HG03558 (cell line): ENCODE measurements at regions not wholly inside any gene's neighbourhood (a gene's known extent, or its start where the extent isn't known, plus 50 kb on each side); places are given as distances from the start of the nearest gene placed in this dataset.

Experiments
- ATAC-seq: cut with Tn5 transposase; IDR thresholded peaks from one replicate; pipeline ENCODE4 v1.9.1; 2021; ENCODE audit warnings: moderate number of reproducible peaks; ENCODE audit not compliant: unreplicated experiment; ENCODE audit errors: extremely low read depth

DNA sequence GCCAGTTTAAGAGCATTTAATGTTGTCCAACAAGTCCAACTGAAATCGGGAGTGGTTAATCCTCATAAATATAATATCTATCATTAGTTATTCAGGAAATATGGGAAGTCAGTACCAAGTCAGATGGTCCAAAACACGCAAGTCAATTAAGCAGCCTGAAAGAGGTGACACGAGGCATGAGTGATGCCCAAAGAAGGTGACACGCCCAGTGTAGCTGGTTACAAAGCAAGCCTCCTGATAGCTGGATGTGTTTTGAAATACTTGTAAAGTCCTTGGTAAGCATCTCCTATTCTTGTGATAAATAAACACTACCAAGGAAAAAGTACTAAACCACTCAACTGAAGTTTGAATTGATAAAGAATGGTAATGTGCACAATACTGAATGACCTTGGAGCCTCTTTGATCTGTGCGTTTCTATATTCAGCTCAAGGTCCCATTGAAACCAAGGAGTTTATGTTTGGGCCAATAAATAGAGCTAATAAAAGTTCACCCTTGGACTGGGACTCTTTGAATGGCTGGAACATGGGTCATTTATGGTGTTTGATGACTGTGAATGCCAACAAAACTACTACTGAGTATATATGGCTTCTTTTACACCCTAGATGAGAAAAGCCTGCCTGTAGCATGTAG, 93.2 kb upstream of the KLF3 start:
- ATAC-seq = no peak

DNA sequence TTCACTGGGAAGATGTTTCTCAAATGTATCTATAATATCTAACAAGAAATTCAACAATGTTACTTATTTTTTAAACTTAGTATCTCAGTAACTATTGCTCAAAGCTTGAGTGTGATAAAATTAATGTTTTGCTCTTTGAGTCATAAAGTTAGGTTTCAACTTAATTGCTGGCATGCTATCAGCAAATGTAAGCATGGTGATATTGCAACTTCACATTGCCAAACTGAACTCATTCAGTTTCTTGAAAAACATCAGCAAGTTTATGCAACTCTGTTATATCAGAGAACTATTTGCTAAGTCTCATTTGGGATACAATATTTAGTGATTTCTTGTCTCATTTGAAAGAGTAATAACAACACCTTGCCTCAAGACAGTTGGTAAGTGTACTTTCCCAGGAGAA, 91.2 kb upstream of the KLF3 start:
- no peak for ATAC-seq

DNA sequence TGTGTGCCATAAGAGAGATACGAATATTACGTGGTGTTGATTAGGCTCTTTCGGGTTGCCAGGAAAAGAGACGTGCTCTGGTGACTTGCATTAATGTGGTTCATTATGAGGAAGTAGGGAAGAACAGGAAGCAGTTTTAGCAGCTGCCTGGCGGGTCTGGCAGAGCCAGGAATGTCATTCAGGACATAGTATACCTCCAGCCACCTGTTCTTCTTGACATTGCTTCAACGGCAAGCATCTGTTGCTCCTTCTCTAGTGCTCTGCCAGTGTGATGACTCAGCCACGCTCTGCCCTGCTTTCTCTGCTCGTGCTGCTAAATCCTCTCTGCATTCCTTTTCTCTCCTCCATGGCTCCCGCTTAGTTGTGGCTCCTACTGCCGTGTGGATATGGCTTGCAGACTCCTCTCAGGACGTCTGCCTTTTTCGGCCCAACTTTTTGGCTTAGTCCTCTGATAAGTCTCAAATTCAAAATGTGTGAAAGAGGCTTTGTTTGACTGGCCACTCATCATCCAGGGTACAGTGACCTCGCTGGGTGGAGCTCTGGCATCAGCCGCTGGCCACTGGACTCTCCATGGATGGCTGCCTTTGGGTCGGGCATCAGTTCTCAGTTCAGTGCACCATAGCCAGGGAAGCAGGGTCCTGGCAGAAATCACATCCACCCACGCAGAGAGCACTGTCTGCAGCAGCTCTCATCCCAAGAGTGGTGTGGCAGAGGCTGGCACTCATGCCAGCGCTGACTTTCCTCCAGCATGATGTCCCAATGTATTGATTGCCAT, 89.3 kb upstream of the KLF3 start:
- ATAC-seq = no peak

DNA sequence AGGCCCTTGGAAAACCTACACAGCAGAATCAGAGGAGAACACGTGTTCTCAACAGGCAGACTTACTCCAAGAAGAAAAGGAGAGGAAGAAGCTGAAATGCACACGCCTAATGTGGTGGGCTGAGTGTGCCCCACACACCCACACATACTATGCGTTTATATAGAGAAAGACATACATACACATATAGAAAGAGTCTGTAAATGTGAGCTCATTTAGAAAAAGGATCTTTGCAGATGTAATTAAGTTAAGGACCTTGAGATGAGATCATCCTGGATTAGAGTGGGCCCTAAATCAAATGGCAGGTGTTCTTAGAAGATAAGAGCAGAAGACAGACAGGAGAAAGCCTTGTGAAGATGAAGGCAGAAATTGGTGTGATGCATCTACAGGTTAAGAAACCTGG, 87.2 kb upstream of the KLF3 start:
- ATAC-seq = no peak

DNA sequence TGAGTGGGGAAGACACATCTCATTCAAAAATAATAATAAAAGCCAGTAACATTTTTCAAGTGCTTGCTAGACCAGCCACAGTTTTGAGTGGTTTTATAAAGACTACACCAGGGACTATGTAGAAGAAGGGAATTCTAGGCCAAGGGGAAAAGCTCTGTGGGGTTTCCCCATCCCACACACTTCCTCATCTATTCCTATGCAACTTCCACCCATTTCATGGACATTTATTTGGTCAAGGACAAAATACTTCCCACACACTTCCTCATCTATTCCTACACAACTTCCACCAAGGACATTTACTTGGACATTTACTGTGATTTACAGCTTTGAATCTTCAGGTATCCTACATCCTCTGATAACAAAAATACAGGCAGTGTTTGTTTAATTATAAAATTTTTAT, 86.5 kb upstream of the KLF3 start:
- ATAC-seq = no peak

DNA sequence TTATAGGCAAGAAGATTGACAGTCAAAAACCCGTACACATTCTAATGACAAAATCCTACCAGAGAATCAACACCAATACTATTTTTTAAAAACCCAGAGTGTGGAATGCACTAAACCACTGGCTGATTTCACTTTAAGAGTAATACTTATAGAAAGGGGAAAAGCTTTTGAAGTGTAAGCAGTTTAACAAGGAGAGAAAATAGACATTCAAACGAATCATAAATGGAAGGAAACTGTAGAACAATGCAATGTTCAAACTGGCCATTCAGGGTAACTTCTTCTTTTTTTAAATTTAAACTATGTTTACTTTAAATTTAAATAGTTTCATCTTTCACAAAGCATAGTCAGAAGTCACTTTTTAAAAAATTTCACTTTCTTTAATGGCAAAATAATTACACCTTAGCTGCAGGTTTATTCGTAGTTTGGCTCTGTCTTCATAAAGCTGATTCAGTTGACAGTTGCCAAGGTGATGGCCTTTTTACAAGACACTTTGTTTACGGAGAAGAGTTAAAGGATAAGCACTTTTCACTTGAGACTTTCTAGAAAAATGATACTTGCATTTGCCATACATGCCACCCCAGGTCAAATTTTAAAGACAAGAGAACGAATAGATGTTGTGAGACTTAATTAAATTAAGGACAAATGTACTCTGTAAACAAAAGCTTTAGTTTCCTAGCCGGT, 82.4 kb upstream of the KLF3 start:
- ATAC-seq = no peak

DNA sequence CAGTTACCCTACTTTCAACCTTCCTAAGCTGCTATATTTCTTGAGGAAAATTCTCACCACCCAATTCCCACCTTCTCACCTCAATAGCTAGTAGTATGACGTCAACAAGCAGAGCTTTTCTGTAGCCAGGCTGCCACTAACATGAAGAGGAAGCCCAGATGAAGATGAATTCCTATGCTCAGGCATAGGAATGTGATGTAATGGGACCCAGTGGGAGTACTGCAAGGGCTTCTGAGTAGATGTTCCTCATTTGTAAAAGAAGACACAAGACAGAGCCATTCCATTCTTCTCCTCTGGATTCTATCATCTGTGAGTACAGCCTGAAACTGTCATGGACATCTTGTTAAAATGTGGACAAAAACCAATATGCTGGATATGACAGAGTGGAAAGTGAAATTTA, 81.6 kb upstream of the KLF3 start:
- no peak for ATAC-seq

DNA sequence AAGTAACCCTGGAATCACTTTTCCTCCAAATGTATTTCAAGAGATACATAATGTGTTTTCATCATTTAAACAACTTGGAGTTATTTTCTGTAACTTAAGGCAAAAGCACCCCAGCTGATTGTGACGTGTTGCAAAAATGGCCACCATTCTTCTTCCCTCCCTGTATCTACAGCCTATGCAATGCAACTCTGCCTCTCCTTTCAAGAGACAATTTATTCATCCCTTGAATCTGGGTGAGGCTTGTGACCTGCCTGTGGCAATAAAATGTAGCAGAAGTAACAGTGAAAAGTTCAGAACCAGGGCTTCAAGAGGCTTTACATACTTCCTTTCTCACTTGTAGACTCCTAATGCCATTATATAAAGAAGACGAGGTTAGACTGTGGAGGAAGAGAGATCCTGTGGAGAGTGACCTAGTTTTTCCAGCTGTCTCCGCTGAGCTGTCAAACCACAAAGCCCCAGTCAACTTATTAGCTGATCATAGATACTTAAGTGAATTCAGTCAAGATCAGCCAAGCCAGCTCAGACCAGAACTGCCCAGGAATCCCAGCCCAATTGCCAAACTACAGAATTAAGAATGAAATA, 81.0 kb upstream of the KLF3 start:
- ATAC-seq = no peak

DNA sequence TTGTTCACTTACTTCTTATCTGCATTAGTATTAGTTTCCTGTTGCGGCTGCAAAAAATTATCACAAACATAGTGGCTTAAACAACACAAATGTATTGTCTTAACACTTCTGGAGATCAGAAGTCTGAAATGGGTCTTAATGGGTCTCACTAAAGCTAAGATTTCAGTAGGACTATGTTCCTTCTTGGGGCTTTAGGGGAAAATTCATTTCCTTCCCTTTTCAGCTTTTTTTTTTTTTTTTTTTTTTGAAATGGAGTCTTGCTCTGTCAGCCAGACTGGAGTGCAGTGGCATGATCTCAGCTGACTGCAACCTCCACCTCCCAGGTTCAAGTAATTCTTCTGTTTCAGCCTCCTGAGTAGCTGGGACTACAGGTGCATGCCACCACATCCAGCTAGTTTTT, 78.1 kb upstream of the KLF3 start:
- ATAC-seq = no peak

DNA sequence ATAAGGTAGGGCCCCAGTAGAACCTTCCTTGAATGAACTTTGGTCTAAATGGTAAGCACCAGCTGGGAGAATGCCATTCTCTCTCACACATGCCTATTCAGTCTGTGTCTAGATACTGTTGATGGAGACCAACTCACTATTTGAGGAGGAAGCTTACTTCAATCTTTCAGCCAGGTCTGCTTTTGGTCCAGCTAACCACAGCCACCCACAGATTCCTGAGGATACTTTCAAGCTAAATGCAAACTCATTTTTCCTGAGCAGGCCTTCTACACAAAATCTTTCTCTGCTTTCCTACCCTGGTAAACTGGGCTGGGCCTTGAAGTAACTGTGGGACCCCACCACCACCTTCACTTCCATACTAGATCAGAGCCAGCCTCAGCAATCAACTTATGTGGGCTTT, 76.9 kb upstream of the KLF3 start:
- no peak for ATAC-seq

DNA sequence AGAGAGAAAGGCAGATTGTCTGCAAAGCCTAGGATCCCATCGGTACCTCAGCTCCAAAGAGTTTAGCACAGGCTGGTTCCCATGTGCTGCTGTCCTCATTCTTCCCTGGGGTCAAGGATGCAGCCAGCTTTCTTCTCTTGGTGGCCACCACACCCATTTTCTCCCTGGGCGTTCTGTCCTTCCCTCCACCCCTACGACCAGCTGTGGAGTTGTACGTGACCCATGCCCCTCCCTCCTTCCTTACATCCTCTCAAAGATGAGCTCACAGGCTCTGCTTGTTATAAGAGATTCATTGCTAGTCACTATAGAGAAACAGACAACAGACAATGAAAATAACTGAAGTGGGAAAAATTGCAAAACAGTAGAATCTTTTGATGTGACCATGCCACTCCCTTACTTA, 74.0 kb upstream of the KLF3 start:
- ATAC-seq = no peak

DNA sequence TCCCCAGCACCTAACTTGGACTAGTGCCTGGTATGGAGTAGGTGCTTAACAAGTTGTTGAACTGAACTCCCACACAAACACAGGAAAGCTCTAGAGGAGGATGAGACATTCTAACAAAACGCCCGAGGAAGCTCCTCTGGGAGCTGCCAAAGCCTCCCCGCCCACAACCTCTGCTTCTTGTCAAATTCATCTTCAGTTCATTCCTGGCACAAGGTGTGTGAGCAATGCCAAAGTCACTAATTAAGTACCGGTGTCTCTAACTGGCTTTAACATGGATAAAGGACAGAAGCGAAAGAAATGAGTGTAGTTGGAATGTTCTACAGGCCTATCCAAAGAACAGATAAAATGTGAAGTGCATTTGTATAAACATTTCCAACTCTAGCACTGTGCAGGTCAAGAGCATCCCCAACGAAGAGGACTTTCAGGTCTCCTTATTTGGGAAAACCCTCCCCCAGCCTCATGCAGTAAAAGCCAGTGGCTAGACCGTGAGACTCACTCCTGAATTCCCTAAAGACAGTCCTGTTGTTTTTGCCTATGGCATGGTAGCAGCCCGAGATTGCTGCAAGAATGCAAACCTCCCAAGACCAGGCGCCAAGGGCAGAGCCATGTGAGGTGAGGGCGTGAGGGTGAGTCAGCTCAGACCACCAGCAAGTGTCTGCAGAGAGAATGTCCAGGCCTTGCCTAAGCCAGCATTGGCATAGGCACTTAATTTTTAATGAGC, 72.2 kb upstream of the KLF3 start:
- no peak for ATAC-seq

DNA sequence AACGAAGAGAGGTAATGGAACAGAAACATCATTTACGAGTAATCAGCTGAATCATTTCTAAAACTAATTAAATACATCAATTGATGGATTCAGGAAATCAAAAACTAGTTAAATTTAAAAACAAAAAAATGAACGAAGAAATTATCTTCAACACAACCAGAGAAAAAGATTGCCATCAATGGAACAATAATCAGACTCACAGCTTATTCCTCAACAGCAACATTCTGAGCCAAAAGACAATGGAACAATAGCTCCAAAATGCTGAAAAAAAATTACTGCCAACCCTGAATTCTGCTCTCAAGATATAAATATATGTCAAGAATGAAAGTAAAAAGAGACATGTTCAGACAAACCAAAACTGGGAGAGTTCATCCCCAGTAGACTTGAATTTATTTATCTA, 65.5 kb upstream of the KLF3 start:
- ATAC-seq = no peak

DNA sequence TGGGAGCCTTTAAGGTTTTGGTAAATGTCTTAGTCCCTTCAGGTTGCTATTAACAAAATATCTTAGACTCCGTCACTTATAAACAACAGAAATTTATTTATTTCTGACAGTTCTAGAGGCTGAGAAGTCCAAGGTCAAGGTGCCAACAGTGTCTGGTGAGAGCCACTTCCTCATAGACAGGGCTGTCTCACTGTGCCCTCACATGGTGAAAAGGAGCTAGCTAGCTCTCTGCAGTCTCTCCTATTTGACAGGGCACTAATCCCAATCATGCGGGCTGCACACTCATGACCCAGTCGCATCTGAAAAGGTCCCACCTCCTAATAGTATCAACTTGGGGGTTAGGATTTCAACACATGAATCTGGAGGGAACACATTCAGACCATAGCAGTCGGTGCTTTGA, 63.4 kb upstream of the KLF3 start:
- no peak for ATAC-seq

DNA sequence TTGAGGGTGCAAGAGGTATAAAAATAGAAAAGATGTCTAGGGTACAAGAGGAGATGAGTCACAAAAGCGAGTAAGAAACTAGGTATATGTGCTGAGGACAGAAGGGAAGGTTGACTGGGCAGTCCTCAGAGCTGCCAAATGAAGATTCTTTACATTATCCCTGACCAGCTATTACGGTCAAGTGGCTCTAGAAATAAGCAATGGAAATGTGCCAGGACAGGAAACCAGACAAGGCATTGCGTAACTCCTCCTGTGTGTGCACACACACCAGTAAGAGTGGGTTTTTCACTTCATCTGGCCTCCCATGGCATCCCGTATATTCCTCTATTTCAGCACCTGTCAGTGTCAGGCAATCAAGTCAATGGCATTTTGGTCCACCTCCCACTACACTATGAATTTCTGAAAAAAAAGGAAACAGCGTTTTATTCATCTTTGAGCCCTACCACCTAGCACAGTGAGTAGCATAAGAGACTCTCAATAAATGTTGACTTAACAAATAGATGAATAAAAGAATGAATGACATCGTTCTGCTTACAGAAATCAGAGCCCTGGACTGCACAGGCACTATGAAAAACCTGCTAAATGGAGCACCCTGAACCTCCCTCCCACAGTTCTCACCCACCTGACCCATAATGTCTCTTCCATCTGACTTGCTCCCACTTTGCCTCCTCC, 62.6 kb upstream of the KLF3 start:
- ATAC-seq = no peak

DNA sequence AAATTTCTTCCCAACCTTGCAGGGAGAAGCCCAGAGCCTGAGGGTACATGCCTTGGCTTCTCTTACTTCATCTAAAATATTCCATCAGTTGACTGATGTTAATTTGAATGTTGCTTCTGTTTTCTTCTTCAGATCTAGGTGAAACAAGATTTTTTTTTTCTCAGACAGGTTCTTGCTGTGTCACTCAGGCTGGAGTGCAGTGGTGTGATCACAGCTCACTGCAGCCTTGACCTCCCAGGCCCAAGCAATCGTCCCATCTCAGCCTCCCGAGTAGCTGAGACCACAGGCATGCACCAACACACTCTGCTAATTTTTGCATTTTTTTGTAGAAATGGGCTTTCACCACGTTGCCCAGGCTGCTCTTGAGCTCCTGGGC, 62.1 kb upstream of the KLF3 start:
- no peak for ATAC-seq

DNA sequence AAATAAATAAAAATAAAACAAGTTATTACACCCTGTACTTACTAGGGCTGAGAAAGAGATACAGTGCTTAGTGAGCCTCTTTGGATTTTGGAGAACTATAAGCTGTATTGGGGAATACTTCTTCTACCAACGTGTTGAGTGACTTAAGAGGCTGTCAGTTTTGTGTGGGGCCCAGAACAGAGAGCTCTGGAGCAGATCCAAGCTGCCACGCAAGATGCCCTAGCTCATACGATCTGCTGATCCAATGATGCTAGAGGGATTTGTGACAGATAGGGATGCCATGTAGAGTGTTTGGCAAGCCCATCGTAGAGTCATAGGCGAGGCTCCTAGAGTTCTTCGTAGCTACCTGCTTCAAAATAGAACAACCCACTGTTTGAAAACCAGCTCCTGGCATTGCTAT, 60.3 kb upstream of the KLF3 start:
- no peak for ATAC-seq

DNA sequence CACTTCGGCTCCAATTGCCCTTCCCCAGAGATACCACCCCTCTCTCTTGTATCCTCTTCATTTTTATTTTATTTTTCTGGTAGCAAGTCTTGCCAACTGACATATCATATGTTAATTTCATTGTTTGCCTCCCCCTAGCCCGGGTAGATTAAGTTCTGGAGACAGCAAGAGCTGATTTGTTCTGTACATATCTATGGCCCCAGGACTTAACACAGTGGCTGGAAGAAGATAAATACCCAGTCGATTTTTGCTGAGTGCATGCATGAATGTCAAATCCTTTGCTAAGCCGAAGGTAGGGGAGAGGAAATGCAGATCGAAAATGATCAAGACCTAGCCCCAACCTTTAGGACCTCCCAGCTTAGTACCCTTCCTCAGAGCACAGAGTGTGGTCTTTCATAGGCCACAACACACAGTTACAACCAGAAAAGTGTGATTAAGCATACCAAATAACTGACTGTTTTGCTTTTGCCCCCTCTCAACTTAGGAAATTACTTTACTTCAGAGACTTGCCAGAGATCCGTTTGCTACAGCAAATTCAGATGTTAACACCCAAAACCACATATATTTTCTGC, 58.7 kb upstream of the KLF3 start:
- ATAC-seq = no peak

DNA sequence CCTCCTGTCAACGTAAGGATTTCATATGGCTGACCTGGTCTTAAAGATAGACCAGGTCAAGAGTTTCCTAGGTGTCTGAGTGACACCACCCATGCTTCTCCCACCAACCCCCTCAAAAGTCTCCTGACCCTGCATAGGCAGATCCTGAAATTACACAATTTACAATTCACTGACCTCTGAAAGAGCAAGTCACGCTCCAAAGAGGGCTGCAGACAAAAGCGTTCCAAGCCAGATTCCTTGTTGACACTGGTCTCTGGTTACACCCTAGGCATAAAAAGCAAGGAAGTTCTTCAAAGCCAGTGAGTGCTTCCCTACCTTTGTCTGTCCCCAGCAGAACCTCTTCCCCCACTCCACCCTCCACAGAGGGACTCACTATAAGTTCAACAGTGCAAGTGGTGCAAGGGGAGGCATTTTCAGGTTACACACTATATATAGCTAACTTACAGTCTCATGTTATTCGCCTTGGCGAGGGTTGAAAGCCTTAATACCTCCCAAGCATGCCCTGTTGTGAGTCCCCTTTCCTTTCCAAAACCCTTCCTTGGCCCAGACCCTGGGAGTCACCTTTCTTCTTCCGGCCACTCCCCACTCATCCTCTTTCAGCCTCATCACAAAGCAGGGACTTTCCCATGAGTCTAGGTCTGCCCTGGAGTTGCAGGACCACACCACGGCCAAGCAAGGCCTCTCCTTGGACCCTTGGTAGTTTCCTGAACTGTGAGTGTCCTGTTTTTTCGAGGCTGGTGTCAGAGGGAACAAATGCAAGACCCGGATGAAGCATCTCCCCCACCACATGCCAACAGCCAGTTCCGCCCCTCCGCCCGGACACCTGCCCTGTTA, 58.0 kb upstream of the KLF3 start:
- ATAC-seq = no peak
